ENCODE measurements at regions not wholly inside any gene's neighbourhood (a gene's known extent, or its start where the extent isn't known, plus 50 kb on each side); places are given as distances from the start of the nearest gene placed in this dataset.
A peak's percentile ranks its signal among the peaks of the same experiment; 100 is the strongest.
"Not testable (repeated sequence)": the region's sequence is repeated elsewhere in the genome, so short reads cannot be mapped to it uniquely, and the experiment has no call there.

GRCh38 chr13:90945146-90945545, 402.3 kb upstream of the MIR17HG start:
- DNase-seq = not testable (repeated sequence)

GRCh38 chr13:90946125-90946524, 401.4 kb upstream of the MIR17HG start:
- not testable (repeated sequence) for DNase-seq

GRCh38 chr13:90947976-90948375, 399.5 kb upstream of the MIR17HG start:
- no peak for DNase-seq

GRCh38 chr13:90950160-90950559, 397.3 kb upstream of the MIR17HG start:
- no peak for DNase-seq

GRCh38 chr13:90951663-90952062, 395.8 kb upstream of the MIR17HG start:
- DNase-seq = no peak

- no peak for DNase-seq
Observed at GRCh38 chr13:90952326-90952725, 395.2 kb upstream of the MIR17HG start.

GRCh38 chr13:90954605-90955195, 392.8 kb upstream of the MIR17HG start:
- DNase-seq = no peak

GRCh38 chr13:90956031-90956430, 391.5 kb upstream of the MIR17HG start:
- DNase-seq = no peak

GRCh38 chr13:90958866-90959265, 388.6 kb upstream of the MIR17HG start:
- no peak for DNase-seq

- no peak for DNase-seq
Observed at GRCh38 chr13:90968166-90968904, 379.2 kb upstream of the MIR17HG start.

GRCh38 chr13:90974249-90974975, 373.1 kb upstream of the MIR17HG start:
- DNase-seq = no peak

GRCh38 chr13:90979059-90979458, 368.4 kb upstream of the MIR17HG start:
- DNase-seq = no peak

GRCh38 chr13:90984756-90985155, 362.7 kb upstream of the MIR17HG start:
- DNase-seq = no peak

GRCh38 chr13:90995001-90995400, 352.5 kb upstream of the MIR17HG start:
- no peak for DNase-seq

- no peak for DNase-seq
Observed at GRCh38 chr13:90995614-90996013, 351.9 kb upstream of the MIR17HG start.

- DNase-seq = no peak
Observed at GRCh38 chr13:90997951-90998350, 349.5 kb upstream of the MIR17HG start.

GRCh38 chr13:90999401-90999800, 348.1 kb upstream of the MIR17HG start:
- DNase-seq = no peak

GRCh38 chr13:91001371-91001770, 346.1 kb upstream of the MIR17HG start:
- no peak for DNase-seq

GRCh38 chr13:91014696-91015095, 332.8 kb upstream of the MIR17HG start:
- DNase-seq = no peak

GRCh38 chr13:91017031-91017668, 330.3 kb upstream of the MIR17HG start:
- DNase-seq = peak in 1 of 5 donors; percentile 11

GRCh38 chr13:91017669-91018053, 329.8 kb upstream of the MIR17HG start:
- no peak for DNase-seq

GRCh38 chr13:91020461-91021034, 326.9 kb upstream of the MIR17HG start:
- DNase-seq = no peak

GRCh38 chr13:91024157-91024792, 323.2 kb upstream of the MIR17HG start:
- DNase-seq = no peak
